Common myeloid progenitor, CD34-positive (primary cell): ENCODE measurements at regions not wholly inside any gene's neighbourhood (a gene's known extent, or its start where the extent isn't known, plus 50 kb on each side); places are given as distances from the start of the nearest gene placed in this dataset.

Experiments
- CTCF ChIA-PET: fragments of 350-600 bp; sonication (Branson Sonifier 250); formaldehyde crosslinking; loops from one replicate; lab custom pipeline; 2021; ENCODE audit warnings: antibody characterized with exemption; lab: Charles Lee
- POLR2A ChIA-PET: fragments of 350-600 bp; sonication (Branson Sonifier 250); formaldehyde crosslinking; loops from one replicate; lab custom pipeline; 2021; ENCODE audit warnings: antibody characterized with exemption; lab: Charles Lee
- DNase-seq, 3 donors: peaks; one replicate each; pipeline versions ENCODE4 v3.0.0 to v3.0.0-alpha.2; 2013
- H3K27ac ChIP-seq, 2 experiments: 1 replicate in 1 of 2; 2 replicates in 1 of 2; pipeline ENCODE4 v1.7.0; 2013; ENCODE audit warnings: inconsistent platforms in 2 of 2, low read length in 2 of 2, mild to moderate bottlenecking in 2 of 2, low read depth in 1 of 2, moderate library complexity in 1 of 2; ENCODE audit not compliant: severe bottlenecking in 2 of 2, insufficient read depth in 1 of 2, poor library complexity in 1 of 2
- H3K27me3 ChIP-seq, 5 experiments: replicated peaks in 2 of 5; 1 replicate in 3 of 5; 2 replicates in 2 of 5; pipeline versions ENCODE4 v1.6.1 to v1.7.0; 2013; ENCODE audit warnings: low read length in 4 of 5, mild to moderate bottlenecking in 2 of 5, moderate library complexity in 2 of 5, inconsistent platforms in 1 of 5; ENCODE audit not compliant: insufficient read depth in 5 of 5, control insufficient read depth in 4 of 5
- H3K36me3 ChIP-seq, 4 experiments: 1 replicate in 2 of 4; 2 replicates in 2 of 4; pipeline versions ENCODE4 v1.6.1 to v1.7.0; 2013; ENCODE audit warnings: low read length in 3 of 4, control low read depth in 1 of 4, mild to moderate bottlenecking in 1 of 4; ENCODE audit not compliant: control insufficient read depth in 4 of 4, insufficient read depth in 4 of 4
- H3K4me1 ChIP-seq, 4 experiments: 1 replicate in 3 of 4; 2 replicates in 1 of 4; pipeline versions ENCODE4 v1.6.1 to v1.7.1; 2013; ENCODE audit warnings: low read length in 3 of 4, mild to moderate bottlenecking in 3 of 4, control low read depth in 1 of 4, inconsistent platforms in 1 of 4, moderate library complexity in 1 of 4; ENCODE audit not compliant: control insufficient read depth in 4 of 4, insufficient read depth in 4 of 4; ENCODE audit errors: control extremely low read depth in 1 of 4
- H3K4me3 ChIP-seq, 7 experiments: 1 replicate in 4 of 7; 2 replicates in 3 of 7; pipeline versions ENCODE4 v1.5.1 to v1.7.0; 2013; ENCODE audit warnings: mild to moderate bottlenecking in 7 of 7, low read length in 6 of 7, moderate library complexity in 6 of 7, inconsistent platforms in 2 of 7, low read depth in 2 of 7, control low read depth in 1 of 7; ENCODE audit not compliant: insufficient read depth in 4 of 7, control insufficient read depth in 1 of 7; ENCODE audit errors: extremely low read depth in 1 of 7
- H3K9me3 ChIP-seq, 5 experiments: 1 replicate in 4 of 5; 2 replicates in 1 of 5; pipeline versions ENCODE4 v1.6.1 to v1.7.1; 2013; ENCODE audit warnings: low read length in 4 of 5, mild to moderate bottlenecking in 2 of 5, inconsistent platforms in 1 of 5, low read depth in 1 of 5, moderate library complexity in 1 of 5; ENCODE audit not compliant: control insufficient read depth in 4 of 5, insufficient read depth in 2 of 5; ENCODE audit errors: control extremely low read depth in 1 of 5
- WGBS: methylation state at CpG from one replicate; pipeline ENCODE4 v1.1.5; 2013; ENCODE audit not compliant: insufficient coverage; 5-methylcytosine and 5-hydroxymethylcytosine counted together

- Histone ChIP-seq H3K27me3 (no peaks in the 10 kb centered on the region), H3K4me1 (no peaks in the 10 kb centered on the region), H3K36me3 (no peaks in the 10 kb centered on the region), H3K9me3 (peaks cover 0 to 3% (median 0%) of the 10 kb centered on the region in 5 experiments), H3K27ac (no peak overlapping the region), H3K4me3 (no peak overlapping the region)
- WGBS = 100% methylated on average over 3 of the region's 4 CpGs
- ChIA-PET CTCF (no interaction called here), POLR2A (no interaction called here)
- DNase-seq = no peak
Observed at GRCh38 chr7:35747611-35748010, 52.7 kb upstream of the HERPUD2 start.

DNA sequence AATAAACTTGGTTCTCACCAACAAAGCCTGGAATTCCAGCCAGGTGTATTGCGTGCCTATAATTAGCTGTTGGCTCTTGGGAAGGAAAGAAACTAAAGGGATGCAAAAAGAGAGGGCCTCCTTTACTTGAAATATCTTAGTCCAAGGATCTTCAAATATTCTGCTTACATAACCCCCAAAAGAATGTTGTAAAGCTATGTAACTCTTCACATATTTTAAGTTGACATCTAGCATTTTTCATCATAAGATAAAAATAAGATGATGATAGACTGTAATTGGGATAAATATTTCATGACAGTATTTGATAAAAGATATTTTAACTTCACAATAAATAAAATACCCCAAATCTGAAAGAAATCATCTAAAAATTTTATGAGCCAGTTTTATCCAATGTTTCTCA lies 52.5 kb upstream of the SEPTIN7 start:
- DNase-seq = no peak
- H3K9me3 ChIP-seq = peaks cover 0 to 3% (median 0%) of the 10 kb centered on the region in 5 experiments
- H3K36me3 ChIP-seq = no peaks in the 10 kb centered on the region
- H3K4me1 ChIP-seq = no peaks in the 10 kb centered on the region
- CTCF ChIA-PET = no interaction called here
- H3K27me3 ChIP-seq = no peaks in the 10 kb centered on the region
- no peak overlapping the region for H3K27ac ChIP-seq
- 100% methylated on average over 1 of the region's 1 CpG for WGBS
- POLR2A ChIA-PET = no interaction called here
- no peak overlapping the region for H3K4me3 ChIP-seq

DNA sequence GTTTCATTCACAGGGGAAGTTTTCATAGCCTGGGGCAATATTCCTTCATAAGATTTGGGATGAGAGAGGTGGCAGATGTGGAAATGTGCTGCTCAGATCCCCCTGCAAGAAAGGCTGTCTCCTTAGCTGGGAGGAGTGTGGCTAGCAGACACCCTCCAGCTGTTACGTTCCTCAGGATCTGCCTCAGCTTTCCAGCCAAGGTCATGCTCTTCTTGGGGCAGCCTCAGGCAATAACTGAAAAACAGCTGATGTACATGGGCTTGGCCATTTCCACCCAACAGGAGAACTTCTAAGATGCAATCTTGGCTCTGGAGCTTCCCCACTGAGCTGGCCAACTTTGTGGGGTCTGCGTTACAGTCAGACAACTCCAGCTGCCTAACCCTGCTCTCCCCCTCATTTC lies 51.3 kb upstream of the SEPTIN7 start:
- Histone ChIP-seq H3K4me3 (no peak overlapping the region), H3K27me3 (no peaks in the 10 kb centered on the region), H3K27ac (no peak overlapping the region), H3K36me3 (no peaks in the 10 kb centered on the region), H3K4me1 (no peaks in the 10 kb centered on the region), H3K9me3 (peaks cover 0 to 2% (median 0%) of the 10 kb centered on the region in 5 experiments)
- POLR2A ChIA-PET = no interaction called here
- no peak for DNase-seq
- 96% methylated on average over 2 of the region's 2 CpGs for WGBS
- CTCF ChIA-PET = interaction anchor here (1.1 to 1.2 kb wide), 2 partner anchors 15 to 76 kb away, joined by 3 read pairs; no protein-coding TSS in a partner anchor
